Hippocampal formation (tissue), 2 donors: ENCODE measurements at regions not wholly inside any gene's neighbourhood (a gene's known extent, or its start where the extent isn't known, plus 50 kb on each side); places are given as distances from the start of the nearest gene placed in this dataset.
"Not testable (repeated sequence)": the region's sequence is repeated elsewhere in the genome, so short reads cannot be mapped to it uniquely, and the experiment has no call there.

Experiments used
- DNase-seq, 2 donors: peaks; one replicate each; lab custom pipeline; 2025; lab: John Stamatoyannopoulos, UW

- no peak for DNase-seq
Measured at GRCh38 chrY:19541475-19542306, 202.8 kb downstream of the KDM5D start.

- DNase-seq: not testable (repeated sequence)
Measured at GRCh38 chrY:19535697-19536096, 208.8 kb downstream of the KDM5D start.

GRCh38 chrY:19521976-19522375, 222.6 kb downstream of the KDM5D start:
- DNase-seq: no peak

GRCh38 chrY:19503092-19503449, 241.5 kb downstream of the KDM5D start:
- no peak for DNase-seq

GRCh38 chrY:19502169-19503091, 242.1 kb downstream of the KDM5D start:
- DNase-seq: no peak

- DNase-seq: no peak
Measured at GRCh38 chrY:19498556-19498955, 246.0 kb downstream of the KDM5D start.

GRCh38 chrY:19487494-19487893, 257.0 kb downstream of the KDM5D start:
- no peak for DNase-seq

- DNase-seq: no peak
Measured at GRCh38 chrY:19484997-19485396, 259.5 kb downstream of the KDM5D start.

GRCh38 chrY:19479141-19479540, 265.4 kb downstream of the KDM5D start:
- no peak for DNase-seq

GRCh38 chrY:19477959-19478358, 266.6 kb downstream of the KDM5D start:
- no peak for DNase-seq

GRCh38 chrY:19465809-19466208, 278.7 kb downstream of the KDM5D start:
- no peak for DNase-seq

- DNase-seq: no peak
Measured at GRCh38 chrY:19456855-19457448, 287.6 kb downstream of the KDM5D start.

GRCh38 chrY:19433059-19433458, 311.5 kb downstream of the KDM5D start:
- no peak for DNase-seq

GRCh38 chrY:19427736-19428518, 316.6 kb downstream of the KDM5D start:
- no peak for DNase-seq

GRCh38 chrY:19427191-19427590, 317.3 kb downstream of the KDM5D start:
- not testable (repeated sequence) for DNase-seq

- no peak for DNase-seq
Measured at GRCh38 chrY:19410980-19411766, 333.4 kb downstream of the KDM5D start.

GRCh38 chrY:19406246-19406645, 338.3 kb downstream of the KDM5D start:
- DNase-seq: no peak

GRCh38 chrY:19405598-19405997, 338.9 kb downstream of the KDM5D start:
- DNase-seq: no peak

- DNase-seq: no peak
Measured at GRCh38 chrY:19392876-19393275, 351.6 kb downstream of the KDM5D start.

- DNase-seq: no peak
Measured at GRCh38 chrY:19391922-19392321, 352.6 kb downstream of the KDM5D start.

- DNase-seq: no peak
Measured at GRCh38 chrY:19365321-19365720, 379.2 kb downstream of the KDM5D start.
